T-helper 2 cell treated with Interferon-gamma antibody and Interleukin-4, amounts not matched to agents 5 μg/mL and 100 μg/mL, for 36 hours (primary cell): ENCODE measurements at regions not wholly inside any gene's neighbourhood (a gene's known extent, or its start where the extent isn't known, plus 50 kb on each side); places are given as distances from the start of the nearest gene placed in this dataset.

Experiments used
- DNase-seq: peaks from one replicate; pipeline ENCODE4 v3.0.0; 2021; ENCODE audit warnings: low spot score
- H3K27ac Mint-ChIP-seq: one replicate; pipeline ENCODE4 v1.8.0; 2021; ENCODE audit warnings: mild to moderate bottlenecking, mixed read lengths
- H3K27me3 Mint-ChIP-seq: one replicate; pipeline ENCODE4 v1.8.0; 2021; ENCODE audit warnings: low read depth, mixed read lengths
- H3K36me3 Mint-ChIP-seq: one replicate; pipeline ENCODE4 v1.8.0; 2021; ENCODE audit warnings: low read depth, mixed read lengths
- H3K4me1 Mint-ChIP-seq: one replicate; pipeline ENCODE4 v1.8.0; 2021; ENCODE audit warnings: low read depth, mixed read lengths
- H3K4me3 Mint-ChIP-seq: one replicate; pipeline ENCODE4 v1.8.0; 2022; ENCODE audit warnings: mild to moderate bottlenecking, moderate library complexity, mixed read lengths
- H3K9me3 Mint-ChIP-seq: one replicate; pipeline ENCODE4 v1.8.0; 2021; ENCODE audit warnings: mixed read lengths

DNA sequence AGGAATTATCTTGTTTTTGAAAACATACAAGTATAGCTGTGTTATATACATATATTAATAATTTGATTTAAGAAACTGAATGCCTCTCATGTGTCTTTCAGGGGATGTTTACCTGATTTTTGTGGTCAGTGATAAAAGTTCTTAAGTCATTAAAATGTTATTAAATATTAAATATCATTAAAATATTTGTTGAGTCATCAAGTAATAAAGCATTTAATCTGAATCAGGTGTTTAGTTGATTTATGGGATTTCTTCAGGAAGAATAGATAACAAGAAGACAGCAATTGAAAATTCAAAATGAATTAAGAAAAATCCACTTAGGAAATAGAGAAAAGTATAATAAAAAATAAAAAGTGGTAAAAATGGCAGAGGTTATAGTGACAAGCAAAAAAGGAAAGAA lies 361.9 kb upstream of the EYS start:
- Mint-ChIP-seq H3K36me3 (no peaks in the 10 kb centered on the region), H3K4me3 (no peak overlapping the region), H3K4me1 (no peaks in the 10 kb centered on the region), H3K9me3 (peaks cover 25% of the 10 kb centered on the region), H3K27ac (no peak overlapping the region), H3K27me3 (no peaks in the 10 kb centered on the region)
- no peak for DNase-seq

DNA sequence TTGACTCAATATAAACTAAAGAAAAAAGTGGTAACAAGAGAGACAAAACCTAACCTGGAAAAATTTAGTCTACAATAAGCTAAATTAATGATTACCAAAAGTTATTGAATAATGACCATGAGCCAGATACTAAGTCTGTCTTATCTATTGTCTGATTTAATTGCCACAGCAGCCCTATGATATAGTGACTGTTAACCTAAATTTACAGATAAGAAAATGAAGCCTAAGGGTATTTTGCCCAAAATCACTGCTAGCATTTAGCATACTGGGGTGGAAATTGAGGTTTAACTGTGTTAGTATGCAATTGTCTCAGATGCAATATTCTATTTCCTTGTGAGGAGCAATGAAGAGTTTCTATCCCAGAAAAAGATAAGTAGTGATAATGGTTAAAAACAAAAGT lies 361.0 kb upstream of the EYS start:
- Mint-ChIP-seq H3K9me3 (peaks cover 26% of the 10 kb centered on the region), H3K4me3 (no peak overlapping the region), H3K36me3 (no peaks in the 10 kb centered on the region), H3K27ac (no peak overlapping the region), H3K27me3 (no peaks in the 10 kb centered on the region), H3K4me1 (no peaks in the 10 kb centered on the region)
- DNase-seq: no peak

DNA sequence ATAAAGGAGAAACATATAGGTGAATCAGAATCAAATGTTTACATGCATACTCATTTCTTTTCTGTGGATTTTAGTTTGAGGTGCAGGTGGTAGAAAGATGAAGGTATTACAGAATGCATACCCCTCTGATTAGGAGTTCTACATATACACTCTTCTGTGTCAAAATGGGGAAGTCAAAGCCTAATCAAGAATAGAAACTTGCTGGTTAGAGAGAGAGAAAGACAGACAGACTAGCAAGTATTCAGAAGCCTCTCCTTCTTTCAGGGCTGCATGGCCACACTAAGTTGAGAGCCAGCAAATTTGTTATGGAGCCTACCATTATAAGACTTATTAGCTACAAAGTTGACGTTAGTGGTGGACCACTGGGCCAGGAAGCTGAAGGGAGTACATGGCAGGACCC lies 358.3 kb upstream of the EYS start:
- Mint-ChIP-seq H3K4me3 (no peak overlapping the region), H3K9me3 (peaks cover 26% of the 10 kb centered on the region), H3K27ac (no peak overlapping the region), H3K4me1 (no peaks in the 10 kb centered on the region), H3K27me3 (no peaks in the 10 kb centered on the region), H3K36me3 (no peaks in the 10 kb centered on the region)
- no peak for DNase-seq

DNA sequence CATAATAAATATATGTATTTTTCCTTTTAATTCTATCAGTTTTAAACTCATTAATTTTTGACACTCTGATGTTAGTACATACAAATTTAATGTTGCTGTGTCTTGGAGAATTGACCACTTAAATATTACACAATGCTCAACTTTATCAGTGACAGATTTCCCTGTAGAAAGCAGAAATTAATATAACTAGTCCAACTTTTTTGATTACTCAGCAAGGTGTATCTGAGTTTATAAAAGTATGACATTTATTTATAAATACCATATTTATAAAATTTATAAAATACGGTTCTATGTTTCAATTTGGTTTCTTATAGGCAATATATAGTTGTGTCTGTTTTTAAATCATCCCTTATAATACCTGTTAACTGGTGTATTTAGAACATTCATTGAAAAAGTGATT lies 350.0 kb upstream of the EYS start:
- no peak for DNase-seq
- H3K36me3 Mint-ChIP-seq: no peaks in the 10 kb centered on the region
- H3K9me3 Mint-ChIP-seq: peaks cover 24% of the 10 kb centered on the region
- no peaks in the 10 kb centered on the region for H3K27me3 Mint-ChIP-seq
- no peak overlapping the region for H3K27ac Mint-ChIP-seq
- no peak overlapping the region for H3K4me3 Mint-ChIP-seq
- H3K4me1 Mint-ChIP-seq: no peaks in the 10 kb centered on the region

DNA sequence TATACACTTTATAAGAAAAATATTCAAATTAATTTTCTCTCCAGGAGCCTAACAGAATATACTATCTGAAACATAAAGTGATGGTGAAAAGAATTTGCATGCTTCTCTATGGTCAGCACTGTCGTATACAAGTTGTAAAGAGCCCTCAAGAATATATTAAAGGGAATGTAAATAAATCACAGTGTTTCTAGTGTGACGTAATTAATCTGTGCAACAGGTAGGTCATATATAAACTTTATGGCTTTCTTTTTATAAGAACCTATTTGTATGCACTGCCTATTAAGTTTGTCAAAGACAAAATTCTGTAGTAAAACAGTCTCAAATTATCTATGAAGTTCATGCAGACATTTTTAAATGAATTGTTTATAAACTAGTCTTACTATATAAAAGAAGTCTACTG lies 347.9 kb upstream of the EYS start:
- H3K4me3 Mint-ChIP-seq: no peak overlapping the region
- peaks cover 27% of the 10 kb centered on the region for H3K9me3 Mint-ChIP-seq
- no peaks in the 10 kb centered on the region for H3K27me3 Mint-ChIP-seq
- H3K27ac Mint-ChIP-seq: no peak overlapping the region
- DNase-seq: no peak
- no peaks in the 10 kb centered on the region for H3K4me1 Mint-ChIP-seq
- no peaks in the 10 kb centered on the region for H3K36me3 Mint-ChIP-seq

DNA sequence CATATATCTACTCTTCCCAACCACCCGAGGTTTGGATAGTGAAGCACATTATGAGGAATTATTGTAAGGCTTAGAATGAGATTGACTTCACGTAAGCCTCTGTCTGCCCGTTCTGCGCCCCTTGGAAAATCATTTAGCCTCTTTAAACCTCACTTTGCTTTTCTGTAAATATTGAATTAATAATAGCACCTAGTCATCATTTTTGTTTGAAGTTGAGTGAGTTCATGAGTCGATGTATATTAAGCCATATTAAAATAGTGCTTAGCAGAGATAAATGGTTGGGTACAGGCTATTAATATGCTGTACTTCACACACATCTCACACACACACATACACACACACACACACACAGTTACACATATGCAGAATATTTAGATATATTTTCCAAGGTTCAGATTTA lies 344.8 kb upstream of the EYS start:
- H3K27me3 Mint-ChIP-seq: no peaks in the 10 kb centered on the region
- peaks cover 29% of the 10 kb centered on the region for H3K9me3 Mint-ChIP-seq
- no peaks in the 10 kb centered on the region for H3K4me1 Mint-ChIP-seq

DNA sequence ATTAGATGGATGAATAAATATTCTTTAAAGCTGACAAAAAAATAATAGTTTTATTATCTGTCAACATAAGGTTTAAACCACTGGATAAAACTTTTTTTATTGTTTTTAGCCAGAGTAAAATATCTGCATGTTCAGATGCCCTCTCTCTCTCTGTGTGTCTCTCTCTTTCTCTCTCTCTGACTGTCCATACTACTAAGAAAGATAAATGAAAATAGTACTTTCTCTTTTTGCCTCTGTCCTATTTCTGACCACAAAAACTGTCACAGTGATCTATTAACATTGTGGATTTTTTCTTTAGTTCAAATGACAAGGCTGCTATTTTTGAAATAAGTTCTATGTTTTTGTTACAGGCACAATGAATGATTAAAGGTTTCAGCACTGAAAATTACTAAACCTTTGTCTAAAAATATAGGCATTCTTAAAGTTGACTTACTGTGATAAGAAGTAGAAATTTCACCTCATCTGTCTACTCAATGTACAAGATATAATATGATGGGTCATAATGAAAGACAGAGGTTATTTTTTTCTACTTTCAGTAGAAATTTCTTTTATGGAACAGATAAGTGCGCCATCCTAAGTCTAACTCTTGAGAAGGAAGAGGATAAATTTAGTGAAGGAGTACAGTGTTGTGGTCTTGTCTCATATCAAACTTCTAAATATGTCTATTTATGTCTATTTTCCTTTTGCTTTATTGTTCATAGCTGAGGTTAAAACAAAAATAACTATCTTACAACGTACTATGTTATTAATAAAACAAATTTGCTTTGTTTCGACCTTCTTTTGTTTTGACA lies 341.9 kb upstream of the EYS start:
- Mint-ChIP-seq H3K4me3 (no peak overlapping the region), H3K36me3 (no peaks in the 10 kb centered on the region), H3K27me3 (no peaks in the 10 kb centered on the region), H3K9me3 (peaks cover 41% of the 10 kb centered on the region), H3K27ac (no peak overlapping the region), H3K4me1 (no peaks in the 10 kb centered on the region)
- no peak for DNase-seq

More for the DNA sequence above, 344.8 kb upstream of the EYS start:
- no peak for DNase-seq
- Mint-ChIP-seq H3K36me3 (no peaks in the 10 kb centered on the region), H3K4me3 (no peak overlapping the region), H3K27ac (no peak overlapping the region)

DNA sequence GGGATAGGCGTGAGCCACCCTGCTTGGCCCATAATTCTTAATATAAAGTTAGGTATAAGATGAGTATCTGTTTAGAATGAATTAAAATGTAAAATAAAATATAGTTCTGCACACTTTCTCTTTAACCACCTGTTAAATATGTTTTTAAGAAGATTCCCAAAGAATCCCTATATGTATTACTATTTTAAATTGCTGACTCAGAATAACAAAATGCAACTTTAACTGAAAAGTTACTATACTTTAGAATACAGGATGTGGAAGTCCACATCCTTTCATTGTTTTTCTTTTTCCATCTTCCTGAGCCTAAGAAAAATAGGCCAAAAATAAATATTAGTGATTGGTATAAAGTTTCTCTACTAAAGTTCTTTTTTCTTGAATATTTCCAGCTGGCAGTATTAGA lies 325.6 kb upstream of the EYS start:
- H3K9me3 Mint-ChIP-seq: peaks cover 45% of the 10 kb centered on the region
- no peak overlapping the region for H3K27ac Mint-ChIP-seq

DNA sequence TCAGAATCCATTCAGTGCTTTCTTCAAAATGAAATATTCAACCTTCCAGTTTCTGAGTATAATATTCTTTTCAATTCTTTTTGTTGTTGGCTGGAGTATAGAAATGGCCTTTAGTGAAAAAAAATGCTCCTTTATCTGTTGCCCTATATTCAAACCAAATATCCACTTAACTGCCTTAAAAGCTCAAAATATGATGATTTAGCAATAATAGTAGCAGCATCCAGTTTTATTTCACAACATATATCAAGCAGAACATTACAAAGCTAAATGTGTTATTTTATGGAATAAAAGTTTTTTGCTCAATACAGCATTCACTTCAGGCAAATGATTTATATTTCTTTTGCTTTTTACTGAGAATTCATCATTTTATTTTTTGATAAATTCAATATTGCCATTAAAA lies 322.4 kb upstream of the EYS start:
- Mint-ChIP-seq H3K4me1 (no peaks in the 10 kb centered on the region), H3K27me3 (no peaks in the 10 kb centered on the region), H3K36me3 (no peaks in the 10 kb centered on the region), H3K4me3 (no peak overlapping the region), H3K27ac (no peak overlapping the region), H3K9me3 (peaks cover 30% of the 10 kb centered on the region)
- DNase-seq: no peak

More for the DNA sequence above, 325.6 kb upstream of the EYS start:
- no peaks in the 10 kb centered on the region for H3K36me3 Mint-ChIP-seq
- no peaks in the 10 kb centered on the region for H3K27me3 Mint-ChIP-seq
- no peak for DNase-seq
- H3K4me3 Mint-ChIP-seq: no peak overlapping the region
- H3K4me1 Mint-ChIP-seq: no peaks in the 10 kb centered on the region

DNA sequence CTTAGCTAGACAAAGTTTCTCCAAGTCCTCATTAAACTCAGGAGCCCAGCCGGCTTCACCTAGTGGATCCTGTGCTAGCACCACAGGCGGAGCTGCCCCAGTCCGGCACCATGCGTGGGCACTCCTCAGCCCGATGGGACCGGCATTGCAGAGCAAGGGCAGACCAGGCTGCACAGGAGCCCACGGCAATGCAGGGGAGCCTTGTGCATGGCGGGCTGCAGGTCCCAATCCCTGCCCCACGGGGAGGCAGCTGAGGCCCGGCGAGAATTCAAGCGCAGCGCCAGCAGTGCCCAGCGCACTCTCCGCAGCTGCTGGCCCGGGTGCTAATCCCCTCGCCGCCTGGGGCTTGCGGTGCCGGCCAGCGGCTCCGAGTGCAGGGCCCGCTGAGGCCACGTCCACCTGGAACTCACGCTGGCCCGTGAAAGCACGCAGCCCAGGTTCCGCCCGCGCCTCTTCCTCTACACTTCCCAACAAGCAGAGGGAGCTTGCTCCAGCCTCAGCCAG lies 292.3 kb upstream of the EYS start:
- Mint-ChIP-seq H3K4me1 (no peaks in the 10 kb centered on the region), H3K36me3 (no peaks in the 10 kb centered on the region), H3K9me3 (peaks cover 25% of the 10 kb centered on the region), H3K4me3 (no peak overlapping the region), H3K27me3 (no peaks in the 10 kb centered on the region), H3K27ac (no peak overlapping the region)
- DNase-seq: no peak

DNA sequence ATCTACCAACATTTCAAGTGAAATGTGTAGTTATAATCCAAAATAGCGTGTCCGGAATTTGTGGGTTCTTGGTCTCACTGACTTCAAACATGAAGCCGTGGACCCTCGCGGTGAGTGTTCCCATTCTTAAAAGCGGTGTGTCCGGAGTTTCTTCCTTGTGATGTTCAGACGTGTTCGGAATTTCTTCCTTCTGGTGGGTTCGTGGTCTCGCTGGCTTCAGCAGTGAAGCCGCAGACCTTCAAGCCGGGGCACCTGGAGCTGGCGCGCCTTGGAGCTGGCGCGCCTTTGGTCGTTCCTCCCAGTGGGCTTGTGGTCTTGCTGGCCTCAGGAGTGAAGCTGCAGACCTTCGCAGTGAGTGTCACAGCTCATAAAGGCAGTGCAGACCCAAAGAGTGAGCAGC lies 291.5 kb upstream of the EYS start:
- peaks cover 25% of the 10 kb centered on the region for H3K9me3 Mint-ChIP-seq
- H3K4me1 Mint-ChIP-seq: no peaks in the 10 kb centered on the region
- H3K4me3 Mint-ChIP-seq: no peak overlapping the region
- no peaks in the 10 kb centered on the region for H3K27me3 Mint-ChIP-seq
- no peak overlapping the region for H3K27ac Mint-ChIP-seq
- DNase-seq: no peak
- H3K36me3 Mint-ChIP-seq: no peaks in the 10 kb centered on the region

DNA sequence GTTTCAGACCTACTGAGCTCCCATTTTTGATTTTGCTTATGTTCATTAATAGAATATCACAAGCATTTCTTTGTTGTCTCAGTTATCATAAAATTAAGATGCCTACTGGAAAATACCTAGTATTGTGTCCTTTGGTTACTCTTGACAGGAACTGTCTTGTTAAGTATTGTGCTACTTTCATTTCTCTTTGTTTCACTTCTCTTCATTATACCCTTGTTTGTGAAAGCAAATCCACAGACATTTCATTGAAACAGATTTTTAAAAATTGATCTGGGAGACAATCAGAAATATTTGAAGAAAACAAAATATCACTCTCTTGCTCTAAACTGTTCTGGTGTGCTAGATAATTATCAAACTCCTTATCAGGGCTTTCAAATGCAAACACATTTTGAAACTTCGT lies 290.5 kb upstream of the EYS start:
- no peaks in the 10 kb centered on the region for H3K4me1 Mint-ChIP-seq
- peaks cover 27% of the 10 kb centered on the region for H3K9me3 Mint-ChIP-seq
- H3K27me3 Mint-ChIP-seq: no peaks in the 10 kb centered on the region
- no peak overlapping the region for H3K4me3 Mint-ChIP-seq
- H3K36me3 Mint-ChIP-seq: no peaks in the 10 kb centered on the region
- no peak overlapping the region for H3K27ac Mint-ChIP-seq
- DNase-seq: no peak

DNA sequence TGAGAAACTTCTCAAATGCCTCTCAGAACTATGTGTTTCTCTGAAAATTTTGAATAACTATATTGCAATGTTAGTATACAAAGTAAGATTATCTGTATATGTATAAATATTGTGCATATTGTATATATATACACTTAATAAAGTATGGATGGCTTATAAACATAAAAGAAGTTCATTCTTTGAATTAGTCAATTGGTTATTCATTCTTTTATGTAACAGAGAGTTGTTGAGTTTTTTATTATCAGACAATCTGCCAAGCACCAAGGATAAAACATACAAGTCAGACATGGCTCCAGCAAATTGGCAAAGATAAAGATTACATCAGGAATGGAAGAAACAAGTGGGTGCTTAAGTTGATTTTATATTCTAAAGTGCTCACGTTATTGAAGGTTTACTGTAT lies 289.1 kb upstream of the EYS start:
- Mint-ChIP-seq H3K36me3 (no peaks in the 10 kb centered on the region), H3K4me3 (no peak overlapping the region), H3K27me3 (no peaks in the 10 kb centered on the region), H3K9me3 (peaks cover 23% of the 10 kb centered on the region), H3K4me1 (no peaks in the 10 kb centered on the region), H3K27ac (no peak overlapping the region)
- DNase-seq: no peak

DNA sequence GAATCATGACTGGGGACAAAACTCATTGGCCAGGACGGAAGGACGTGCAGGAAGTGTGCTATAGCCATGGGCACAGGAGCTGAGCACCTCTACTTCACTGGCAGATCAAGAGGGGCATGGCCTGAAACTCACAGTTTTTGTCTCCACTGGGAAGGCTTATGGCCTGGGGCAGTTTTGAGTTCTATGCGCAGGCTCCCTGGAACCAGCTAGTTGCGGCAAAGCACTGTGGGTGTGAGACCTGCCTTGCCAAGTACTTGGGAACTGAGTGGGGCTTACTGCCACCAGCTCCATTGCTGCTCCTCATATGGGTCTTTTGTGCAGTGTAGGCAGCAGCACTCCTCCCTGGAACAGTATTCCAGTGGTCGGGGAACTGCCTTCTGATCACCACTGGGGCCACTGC lies 282.6 kb upstream of the EYS start:
- DNase-seq: no peak
- H3K4me1 Mint-ChIP-seq: no peaks in the 10 kb centered on the region
- H3K9me3 Mint-ChIP-seq: peaks cover 47% of the 10 kb centered on the region
- no peak overlapping the region for H3K4me3 Mint-ChIP-seq
- H3K27me3 Mint-ChIP-seq: no peaks in the 10 kb centered on the region
- no peak overlapping the region for H3K27ac Mint-ChIP-seq
- H3K36me3 Mint-ChIP-seq: no peaks in the 10 kb centered on the region

DNA sequence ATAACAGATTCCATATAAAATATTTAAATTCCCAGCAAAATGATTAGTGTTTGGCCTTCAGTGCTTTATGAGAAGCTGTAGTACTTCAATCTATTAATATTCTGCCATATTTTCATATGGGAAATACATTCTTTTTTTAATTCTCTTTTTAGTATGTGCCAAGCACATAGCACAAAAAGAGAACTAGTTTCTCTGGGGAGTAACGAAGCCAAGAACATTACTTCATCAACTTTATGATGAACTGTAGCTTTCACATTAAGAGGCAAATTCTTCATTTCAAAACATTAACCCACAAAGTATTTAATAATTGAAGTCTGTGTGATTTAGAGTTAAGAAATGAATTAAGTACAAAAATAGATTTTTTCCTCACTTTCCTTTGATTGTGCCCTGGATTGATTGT lies 281.0 kb upstream of the EYS start:
- Mint-ChIP-seq H3K9me3 (peaks cover 44% of the 10 kb centered on the region), H3K4me3 (no peak overlapping the region), H3K36me3 (no peaks in the 10 kb centered on the region), H3K27ac (no peak overlapping the region), H3K4me1 (no peaks in the 10 kb centered on the region), H3K27me3 (no peaks in the 10 kb centered on the region)
- DNase-seq: no peak
